ENCODE measurements at regions not wholly inside any gene's neighbourhood (a gene's known extent, or its start where the extent isn't known, plus 50 kb on each side); places are given as distances from the start of the nearest gene placed in this dataset.

DNA sequence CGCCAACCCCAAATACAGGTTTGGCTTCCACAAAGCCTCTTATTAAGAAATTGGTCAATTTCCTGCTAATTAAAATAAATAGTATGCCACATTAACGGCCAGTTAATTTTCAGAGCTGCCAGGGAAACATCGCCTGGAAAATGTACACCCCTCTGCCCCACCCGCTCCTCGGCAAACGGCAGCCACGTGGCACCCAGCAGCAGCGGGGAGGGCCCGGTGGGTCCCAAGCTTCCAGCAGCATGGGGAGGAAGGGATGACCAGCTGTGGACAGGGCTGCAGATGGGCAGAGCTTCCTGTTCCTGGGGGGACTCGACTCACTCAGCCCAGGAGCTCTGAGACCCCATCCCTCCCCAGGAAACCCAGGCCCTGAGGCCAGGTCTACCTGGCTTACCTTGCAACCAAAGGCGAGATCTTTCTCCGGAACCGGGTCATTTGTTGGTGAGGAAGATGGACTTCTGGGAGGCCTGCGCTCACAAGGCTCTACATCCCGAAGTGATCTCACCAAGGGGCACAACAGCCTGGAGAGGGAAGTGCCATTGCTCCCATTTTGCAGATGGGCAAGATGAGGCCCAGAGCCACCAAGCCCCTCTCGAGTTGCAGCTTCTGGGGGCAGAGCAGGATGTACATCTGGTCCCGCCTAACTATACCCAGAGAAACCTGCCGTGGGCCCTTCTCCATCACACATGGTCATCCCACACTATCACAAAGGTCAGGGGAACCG, 68.3 kb downstream of the IGLL1 start:
- Histone ChIP-seq H3K27me3 (ENCODE audit: insufficient read depth, low read length) (no peaks in the 10 kb centered on the region), H2AFZ (ENCODE audit: insufficient read depth, low read length, poor library complexity) (no peak overlapping the region), H3K36me3 (ENCODE audit: control insufficient read depth in 1 of 2, insufficient read depth in 2 of 2, low read length in 2 of 2) (no peaks in the 10 kb centered on the region), H3K4me3 (ENCODE audit: low read depth, low read length) (no peak overlapping the region), H3K4me2 (ENCODE audit: low read length) (no peak overlapping the region), H3K23ac (ENCODE audit: low read length) (no peak overlapping the region), H2BK5ac (ENCODE audit: low read depth, low read length, poor library complexity) (no peak overlapping the region), H3K14ac (ENCODE audit: low read length) (no peak overlapping the region), H4K91ac (ENCODE audit: low read depth, low read length) (peak overlapping the region; percentile 11), H4K12ac (ENCODE audit: low read depth, low read length) (no peak overlapping the region), H3K4me1 (ENCODE audit: control insufficient read depth in 1 of 2, insufficient read depth in 2 of 2, low read length in 2 of 2) (peaks cover 11 to 13% of the 10 kb centered on the region in 2 experiments), H2BK120ac (ENCODE audit: insufficient read depth, low read length, poor library complexity) (no peak overlapping the region), H3K79me1 (ENCODE audit: low read length) (peaks cover 2% of the 10 kb centered on the region), H2BK12ac (ENCODE audit: low read length) (no peak overlapping the region), H3K79me2 (ENCODE audit: control insufficient read depth, insufficient read depth, low read length, poor library complexity) (no peaks in the 10 kb centered on the region), H3K18ac (ENCODE audit: low read length) (no peak overlapping the region), H3K27ac (ENCODE audit: low read depth, low read length) (no peak overlapping the region), H3K9me3 (ENCODE audit: insufficient read depth, low read depth, low read length) (no peaks in the 10 kb centered on the region), H3K9ac (ENCODE audit: low read length) (no peak overlapping the region), H2AK5ac (ENCODE audit: low read length) (no peak overlapping the region), H3K4ac (ENCODE audit: low read depth, low read length) (no peak overlapping the region), H4K8ac (ENCODE audit: low read depth, low read length) (no peak overlapping the region)
- WGBS (ENCODE audit: extremely low coverage, insufficient coverage, insufficient read length) = no CpG with 5 or more reads among the region's 19 CpGs
- DNase-seq = no peak

- Histone ChIP-seq H3K4me2 (ENCODE audit: low read length) (peak overlapping the region; percentile 28), H3K23ac (ENCODE audit: low read length) (no peak overlapping the region), H3K9ac (ENCODE audit: low read length) (no peak overlapping the region), H3K79me2 (ENCODE audit: control insufficient read depth, insufficient read depth, low read length, poor library complexity) (no peaks in the 10 kb centered on the region), H3K9me3 (ENCODE audit: insufficient read depth, low read depth, low read length) (no peaks in the 10 kb centered on the region), H3K18ac (ENCODE audit: low read length) (peak overlapping the region; percentile 24), H3K4ac (ENCODE audit: low read depth, low read length) (no peak overlapping the region), H2AK5ac (ENCODE audit: low read length) (no peak overlapping the region), H4K12ac (ENCODE audit: low read depth, low read length) (no peak overlapping the region), H3K27me3 (ENCODE audit: insufficient read depth, low read length) (no peaks in the 10 kb centered on the region), H3K27ac (ENCODE audit: low read depth, low read length) (peak overlapping the region; percentile 23), H2BK5ac (ENCODE audit: low read depth, low read length, poor library complexity) (no peak overlapping the region), H3K14ac (ENCODE audit: low read length) (no peak overlapping the region), H3K36me3 (ENCODE audit: control insufficient read depth in 1 of 2, insufficient read depth in 2 of 2, low read length in 2 of 2) (no peaks in the 10 kb centered on the region), H3K4me3 (ENCODE audit: low read depth, low read length) (no peak overlapping the region), H4K91ac (ENCODE audit: low read depth, low read length) (peak overlapping the region; percentile 20), H4K8ac (ENCODE audit: low read depth, low read length) (no peak overlapping the region), H2BK12ac (ENCODE audit: low read length) (no peak overlapping the region), H3K79me1 (ENCODE audit: low read length) (peaks cover 2% of the 10 kb centered on the region), H2AFZ (ENCODE audit: insufficient read depth, low read length, poor library complexity) (no peak overlapping the region), H2BK120ac (ENCODE audit: insufficient read depth, low read length, poor library complexity) (peak overlapping the region; percentile 16), H3K4me1 (ENCODE audit: control insufficient read depth in 1 of 2, insufficient read depth in 2 of 2, low read length in 2 of 2) (peaks cover 7 to 8% of the 10 kb centered on the region in 2 experiments)
- peak in 1 of 2 donors; percentile 18 for DNase-seq
- no CpG with 5 or more reads among the region's 11 CpGs for WGBS (ENCODE audit: extremely low coverage, insufficient coverage, insufficient read length)
Observed at GRCh38 chr22:23509571-23510302, 70.4 kb downstream of the IGLL1 start.

DNA sequence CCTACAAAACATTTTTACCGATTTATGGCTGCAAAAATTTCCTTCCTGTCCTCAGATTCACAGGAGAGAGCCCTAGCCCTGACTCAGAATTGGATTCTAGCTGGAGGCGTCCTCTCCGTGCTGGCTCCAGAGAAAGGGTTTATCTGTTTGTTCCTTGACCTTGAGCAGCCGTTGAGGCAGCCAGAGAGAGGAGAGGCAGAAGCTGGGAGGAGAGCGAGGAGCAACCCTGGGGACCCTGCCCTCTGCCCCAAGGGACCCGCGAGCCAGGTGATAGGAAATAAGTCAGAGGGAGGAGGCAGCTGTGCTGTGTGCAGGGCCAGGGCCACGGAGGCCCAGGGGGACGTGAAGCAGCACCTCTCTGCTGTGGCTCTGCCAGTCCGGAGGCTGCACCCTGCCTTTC, 75.6 kb downstream of the IGLL1 start:
- Histone ChIP-seq H2BK120ac (ENCODE audit: insufficient read depth, low read length, poor library complexity) (no peak overlapping the region), H3K27me3 (ENCODE audit: insufficient read depth, low read length) (no peaks in the 10 kb centered on the region), H3K79me1 (ENCODE audit: low read length) (no peaks in the 10 kb centered on the region), H3K79me2 (ENCODE audit: control insufficient read depth, insufficient read depth, low read length, poor library complexity) (no peaks in the 10 kb centered on the region), H3K9me3 (ENCODE audit: insufficient read depth, low read depth, low read length) (peaks cover 4% of the 10 kb centered on the region), H2BK12ac (ENCODE audit: low read length) (no peak overlapping the region), H3K14ac (ENCODE audit: low read length) (no peak overlapping the region), H3K4ac (ENCODE audit: low read depth, low read length) (no peak overlapping the region), H2AFZ (ENCODE audit: insufficient read depth, low read length, poor library complexity) (no peak overlapping the region), H3K23ac (ENCODE audit: low read length) (no peak overlapping the region), H3K36me3 (ENCODE audit: control insufficient read depth in 1 of 2, insufficient read depth in 2 of 2, low read length in 2 of 2) (no peaks in the 10 kb centered on the region), H4K91ac (ENCODE audit: low read depth, low read length) (no peak overlapping the region), H3K27ac (ENCODE audit: low read depth, low read length) (no peak overlapping the region), H2BK5ac (ENCODE audit: low read depth, low read length, poor library complexity) (no peak overlapping the region), H3K18ac (ENCODE audit: low read length) (no peak overlapping the region), H3K4me1 (ENCODE audit: control insufficient read depth in 1 of 2, insufficient read depth in 2 of 2, low read length in 2 of 2) (peaks cover 2 to 3% of the 10 kb centered on the region in 2 experiments), H3K9ac (ENCODE audit: low read length) (no peak overlapping the region), H2AK5ac (ENCODE audit: low read length) (no peak overlapping the region), H4K12ac (ENCODE audit: low read depth, low read length) (no peak overlapping the region), H4K8ac (ENCODE audit: low read depth, low read length) (no peak overlapping the region), H3K4me2 (ENCODE audit: low read length) (no peak overlapping the region), H3K4me3 (ENCODE audit: low read depth, low read length) (no peak overlapping the region)
- WGBS (ENCODE audit: extremely low coverage, insufficient coverage, insufficient read length) = no CpG with 5 or more reads among the region's 10 CpGs
- no peak for DNase-seq

DNA sequence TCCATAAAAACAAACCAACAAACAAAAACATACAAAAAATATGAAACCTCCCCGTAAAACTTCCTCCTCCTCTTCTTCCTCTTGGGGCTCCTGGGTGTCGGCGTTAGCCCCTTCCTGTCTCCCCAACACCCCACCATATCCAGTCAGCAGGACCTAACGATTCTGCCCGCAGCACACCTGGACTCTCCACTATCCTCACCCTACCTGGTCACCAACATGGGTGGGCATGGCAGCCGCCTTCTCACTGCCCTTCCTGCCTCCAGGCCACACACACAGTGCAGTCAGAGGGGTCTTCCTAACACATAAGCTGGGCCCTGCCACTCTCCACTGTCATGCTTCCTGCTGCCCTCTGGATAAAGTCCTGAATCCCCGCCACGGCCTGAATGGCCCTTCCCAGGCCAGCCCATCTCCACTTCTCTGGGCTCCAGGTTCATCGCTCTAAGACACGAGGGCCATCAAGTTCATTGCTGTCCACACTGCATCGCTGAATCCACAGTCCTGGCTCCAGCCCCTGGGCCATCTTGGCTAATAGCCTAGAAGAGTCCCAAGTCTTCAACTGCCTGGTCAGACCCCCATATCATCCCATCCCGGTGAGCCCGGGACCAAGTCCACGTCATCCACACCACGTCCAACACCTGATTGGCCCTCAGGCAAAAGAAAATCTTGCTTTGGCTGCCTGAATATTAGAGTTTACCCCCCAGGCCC, 76.2 kb downstream of the IGLL1 start:
- no peak overlapping the region for H3K18ac ChIP-seq (ENCODE audit: low read length)
- no peak overlapping the region for H2AFZ ChIP-seq (ENCODE audit: insufficient read depth, low read length, poor library complexity)
- no peak overlapping the region for H4K8ac ChIP-seq (ENCODE audit: low read depth, low read length)
- H3K79me1 ChIP-seq (ENCODE audit: low read length) = no peaks in the 10 kb centered on the region
- H3K23ac ChIP-seq (ENCODE audit: low read length) = no peak overlapping the region
- H3K14ac ChIP-seq (ENCODE audit: low read length) = no peak overlapping the region
- H4K12ac ChIP-seq (ENCODE audit: low read depth, low read length) = no peak overlapping the region
- H2BK12ac ChIP-seq (ENCODE audit: low read length) = no peak overlapping the region
- no peak overlapping the region for H3K27ac ChIP-seq (ENCODE audit: low read depth, low read length)
- peaks cover 5% of the 10 kb centered on the region for H3K9me3 ChIP-seq (ENCODE audit: insufficient read depth, low read depth, low read length)
- no peak overlapping the region for H3K4me3 ChIP-seq (ENCODE audit: low read depth, low read length)
- no peak overlapping the region for H3K4ac ChIP-seq (ENCODE audit: low read depth, low read length)
- H4K91ac ChIP-seq (ENCODE audit: low read depth, low read length) = no peak overlapping the region
- no peaks in the 10 kb centered on the region for H3K36me3 ChIP-seq (ENCODE audit: control insufficient read depth in 1 of 2, insufficient read depth in 2 of 2, low read length in 2 of 2)
- no peak overlapping the region for H3K4me2 ChIP-seq (ENCODE audit: low read length)
- H3K27me3 ChIP-seq (ENCODE audit: insufficient read depth, low read length) = no peaks in the 10 kb centered on the region
- H2AK5ac ChIP-seq (ENCODE audit: low read length) = no peak overlapping the region
- H2BK5ac ChIP-seq (ENCODE audit: low read depth, low read length, poor library complexity) = no peak overlapping the region
- H3K9ac ChIP-seq (ENCODE audit: low read length) = no peak overlapping the region
- H3K4me1 ChIP-seq (ENCODE audit: control insufficient read depth in 1 of 2, insufficient read depth in 2 of 2, low read length in 2 of 2) = peaks cover 0 to 1% of the 10 kb centered on the region in 2 experiments
- H2BK120ac ChIP-seq (ENCODE audit: insufficient read depth, low read length, poor library complexity) = no peak overlapping the region
- 100% methylated on average over 1 of the region's 15 CpGs for WGBS (ENCODE audit: extremely low coverage, insufficient coverage, insufficient read length)
- DNase-seq = no peak
- no peaks in the 10 kb centered on the region for H3K79me2 ChIP-seq (ENCODE audit: control insufficient read depth, insufficient read depth, low read length, poor library complexity)
